ENCODE measurements at regions not wholly inside any gene's neighbourhood (a gene's known extent, or its start where the extent isn't known, plus 50 kb on each side); places are given as distances from the start of the nearest gene placed in this dataset.

DNA sequence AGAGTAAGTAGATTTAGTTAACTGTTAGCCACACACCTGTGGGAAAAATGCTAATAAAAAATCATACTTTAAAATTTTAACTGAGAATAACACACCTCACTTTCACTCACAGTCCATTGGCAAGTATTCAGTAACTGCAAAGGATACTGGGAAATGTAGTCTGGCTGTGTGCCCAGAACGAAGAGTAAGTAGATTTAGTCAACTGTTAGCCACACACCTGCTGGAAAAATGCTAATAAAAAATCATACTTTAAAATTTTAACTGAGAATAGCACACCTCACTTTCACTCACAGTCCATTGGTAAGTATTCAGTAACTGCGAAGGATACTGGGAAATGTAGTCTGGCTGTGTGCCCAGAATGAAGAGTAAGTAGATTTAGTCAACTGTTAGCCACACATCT is 178.4 kb upstream of the NWD2 start:
- no peak for DNase-seq (ENCODE audit: low read depth, low spot score)
- BruUV-seq (replicated peaks) = no TSS peak

DNA sequence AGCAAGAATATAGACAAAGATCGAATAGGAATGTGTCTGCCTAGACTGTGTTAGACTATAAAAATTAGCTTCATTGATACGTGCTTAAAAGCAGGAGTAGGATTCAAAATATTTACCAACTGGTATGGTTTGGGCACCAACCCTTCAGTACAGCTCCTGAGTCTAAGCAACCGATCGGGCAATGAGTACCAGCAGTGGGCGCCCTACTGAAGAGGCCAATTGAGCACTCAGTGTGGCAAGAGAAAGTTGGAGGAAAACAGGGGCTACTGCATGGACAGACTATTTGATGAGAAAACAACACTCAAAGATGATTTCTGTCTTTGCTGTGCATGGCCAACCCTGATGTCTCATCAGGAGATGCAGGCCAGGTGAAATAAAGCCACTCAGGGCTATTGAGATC is 176.0 kb upstream of the NWD2 start:
- Histone ChIP-seq H3K4me2 (ENCODE audit: insufficient read depth, low read length) (no peak overlapping the region), H3K27me3 (ENCODE audit: control insufficient read depth in 2 of 2, insufficient read depth in 2 of 2, low read length in 2 of 2) (no peaks in the 10 kb centered on the region), H3K9me1 (replicated peaks; ENCODE audit: control insufficient read depth, extremely low read depth, insufficient read depth, low read length) (no peaks in the 10 kb centered on the region), H4K20me1 (replicated peaks; ENCODE audit: control insufficient read depth, extremely low read depth, insufficient read depth, low read length) (no peaks in the 10 kb centered on the region), H3K79me2 (ENCODE audit: control insufficient read depth, insufficient read depth, low read length) (no peaks in the 10 kb centered on the region), H3K36me3 (ENCODE audit: control insufficient read depth in 2 of 2, extremely low read depth in 1 of 2, insufficient read depth in 2 of 2, low read length in 2 of 2) (no peaks in the 10 kb centered on the region), H3K27ac (ENCODE audit: insufficient read depth, low read depth, low read length) (no peak overlapping the region), H3K4me3 (replicated peaks in 1 of 3; ENCODE audit: insufficient read depth in 1 of 3, low read depth in 1 of 3, low read length in 3 of 3) (no peak overlapping the region), H2AFZ (ENCODE audit: low read depth, low read length) (no peak overlapping the region), H3K4me1 (ENCODE audit: control insufficient read depth, extremely low read depth, insufficient read depth, low read length) (no peaks in the 10 kb centered on the region), H3K9ac (replicated peaks; ENCODE audit: extremely low read depth, insufficient read depth, low read length) (no peak overlapping the region), H3K9me3 (replicated peaks; ENCODE audit: control insufficient read depth, insufficient read depth, low read length) (no peaks in the 10 kb centered on the region)
- intact Hi-C loops (cut with micrococcal nuclease) (no loop called here), dilution Hi-C loops (cut with MboI; ENCODE audit: extremely low pct_ligation_motif_present, low sequenced_read_pairs) (no loop called here)
- DNase-seq (ENCODE audit: low read depth, low spot score) (no peak), FAIRE-seq (no peak)
- TF ChIP-seq MYC (IDR thresholded peaks at IDR 0.05; ENCODE audit: low read depth, low read length) (no peak), POLR2A (IDR thresholded peaks at IDR 0.05; ENCODE audit: low read depth, low read length) (no peak), POLR2AphosphoS5 (IDR thresholded peaks at IDR 0.05; ENCODE audit: insufficient read depth, low read depth, low read length) (no peak), JUN (IDR thresholded peaks at IDR 0.05; ENCODE audit: borderline replicate concordance, insufficient read depth, insufficient read length, low read depth) (no peak), EZH2 (IDR thresholded peaks at IDR 0.05; ENCODE audit: borderline replicate concordance, low read depth, low read length, severe bottlenecking) (no peak), GATA2 (IDR thresholded peaks at IDR 0.05; ENCODE audit: insufficient read depth, insufficient read length, low read depth, low read length) (no peak), FOS (IDR thresholded peaks at IDR 0.05; ENCODE audit: borderline replicate concordance, insufficient read depth, low read length) (no peak)
- TF ChIP-seq, protein P1, sequence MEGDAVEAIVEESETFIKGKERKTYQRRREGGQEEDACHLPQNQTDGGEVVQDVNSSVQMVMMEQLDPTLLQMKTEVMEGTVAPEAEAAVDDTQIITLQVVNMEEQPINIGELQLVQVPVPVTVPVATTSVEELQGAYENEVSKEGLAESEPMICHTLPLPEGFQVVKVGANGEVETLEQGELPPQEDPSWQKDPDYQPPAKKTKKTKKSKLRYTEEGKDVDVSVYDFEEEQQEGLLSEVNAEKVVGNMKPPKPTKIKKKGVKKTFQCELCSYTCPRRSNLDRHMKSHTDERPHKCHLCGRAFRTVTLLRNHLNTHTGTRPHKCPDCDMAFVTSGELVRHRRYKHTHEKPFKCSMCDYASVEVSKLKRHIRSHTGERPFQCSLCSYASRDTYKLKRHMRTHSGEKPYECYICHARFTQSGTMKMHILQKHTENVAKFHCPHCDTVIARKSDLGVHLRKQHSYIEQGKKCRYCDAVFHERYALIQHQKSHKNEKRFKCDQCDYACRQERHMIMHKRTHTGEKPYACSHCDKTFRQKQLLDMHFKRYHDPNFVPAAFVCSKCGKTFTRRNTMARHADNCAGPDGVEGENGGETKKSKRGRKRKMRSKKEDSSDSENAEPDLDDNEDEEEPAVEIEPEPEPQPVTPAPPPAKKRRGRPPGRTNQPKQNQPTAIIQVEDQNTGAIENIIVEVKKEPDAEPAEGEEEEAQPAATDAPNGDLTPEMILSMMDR (IDR thresholded peaks at IDR 0.05; ENCODE audit: extremely low read depth in 1 of 2, insufficient read depth in 1 of 2, low read depth in 1 of 2, low read length in 2 of 2) = no peak
- TF ChIP-seq, protein P2, sequence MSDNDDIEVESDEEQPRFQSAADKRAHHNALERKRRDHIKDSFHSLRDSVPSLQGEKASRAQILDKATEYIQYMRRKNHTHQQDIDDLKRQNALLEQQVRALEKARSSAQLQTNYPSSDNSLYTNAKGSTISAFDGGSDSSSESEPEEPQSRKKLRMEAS (IDR thresholded peaks at IDR 0.05; ENCODE audit: insufficient read depth, insufficient read length) = no peak
- ChIA-PET POLR2A (no interaction called here), CTCF (no interaction called here)
- no TSS peak for BruUV-seq (replicated peaks)

More for the DNA sequence above, 178.4 kb upstream of the NWD2 start:
- dilution Hi-C loops (cut with MboI; ENCODE audit: extremely low pct_ligation_motif_present, low sequenced_read_pairs) (no loop called here), intact Hi-C loops (cut with micrococcal nuclease) (no loop called here)
- no peaks in the 10 kb centered on the region for H3K79me2 ChIP-seq (ENCODE audit: control insufficient read depth, insufficient read depth, low read length)
- no peak overlapping the region for H3K9ac ChIP-seq (replicated peaks; ENCODE audit: extremely low read depth, insufficient read depth, low read length)
- H3K36me3 ChIP-seq (ENCODE audit: control insufficient read depth in 2 of 2, extremely low read depth in 1 of 2, insufficient read depth in 2 of 2, low read length in 2 of 2) = no peaks in the 10 kb centered on the region
- H3K27me3 ChIP-seq (ENCODE audit: control insufficient read depth in 2 of 2, insufficient read depth in 2 of 2, low read length in 2 of 2) = no peaks in the 10 kb centered on the region
- TF ChIP-seq POLR2AphosphoS5 (IDR thresholded peaks at IDR 0.05; ENCODE audit: insufficient read depth, low read depth, low read length) (no peak), EZH2 (IDR thresholded peaks at IDR 0.05; ENCODE audit: borderline replicate concordance, low read depth, low read length, severe bottlenecking) (no peak)
- TF ChIP-seq, protein P2 (IDR thresholded peaks at IDR 0.05; ENCODE audit: insufficient read depth, insufficient read length) = no peak
- ChIA-PET POLR2A (no interaction called here), CTCF (no interaction called here)
- H3K4me3 ChIP-seq (replicated peaks in 1 of 3; ENCODE audit: insufficient read depth in 1 of 3, low read depth in 1 of 3, low read length in 3 of 3) = no peak overlapping the region
- no peak for FAIRE-seq
- H3K4me2 ChIP-seq (ENCODE audit: insufficient read depth, low read length) = no peak overlapping the region
- no peaks in the 10 kb centered on the region for H3K4me1 ChIP-seq (ENCODE audit: control insufficient read depth, extremely low read depth, insufficient read depth, low read length)
- no peak overlapping the region for H3K27ac ChIP-seq (ENCODE audit: insufficient read depth, low read depth, low read length)
- H3K9me1 ChIP-seq (replicated peaks; ENCODE audit: control insufficient read depth, extremely low read depth, insufficient read depth, low read length) = no peaks in the 10 kb centered on the region
- no peaks in the 10 kb centered on the region for H4K20me1 ChIP-seq (replicated peaks; ENCODE audit: control insufficient read depth, extremely low read depth, insufficient read depth, low read length)
- no peaks in the 10 kb centered on the region for H3K9me3 ChIP-seq (replicated peaks; ENCODE audit: control insufficient read depth, insufficient read depth, low read length)
- H2AFZ ChIP-seq (ENCODE audit: low read depth, low read length) = no peak overlapping the region
